ENCODE measurements at regions not wholly inside any gene's neighbourhood (a gene's known extent, or its start where the extent isn't known, plus 50 kb on each side); places are given as distances from the start of the nearest gene placed in this dataset.

- H2BK5ac ChIP-seq (ENCODE audit: low read depth, low read length), result no peak overlapping the region
- H3K79me1 ChIP-seq (ENCODE audit: low read depth, low read length), result no peaks in the 10 kb centered on the region
- no peak for DNase-seq (ENCODE audit: low read depth in 1 of 2, low spot score in 2 of 2)
- H3K56ac ChIP-seq (replicated peaks; ENCODE audit: insufficient read length, low read depth, low read length), result no peak overlapping the region
- H3K27me3 ChIP-seq (replicated peaks in 1 of 4; ENCODE audit: control insufficient read depth in 3 of 4, extremely low read depth in 1 of 4, insufficient read depth in 3 of 4, low read length in 3 of 4), result no peaks in the 10 kb centered on the region
- H3K9ac ChIP-seq (replicated peaks in 1 of 4; ENCODE audit: extremely low read depth in 1 of 4, low read depth in 3 of 4, low read length in 3 of 4), result no peak overlapping the region
- no peaks in the 10 kb centered on the region for H3K79me2 ChIP-seq (ENCODE audit: control insufficient read depth in 1 of 2, insufficient read depth in 2 of 2, low read length in 2 of 2)
- no peak overlapping the region for H4K8ac ChIP-seq (ENCODE audit: extremely low read depth, insufficient read depth, low read length)
- no peak overlapping the region for H2BK20ac ChIP-seq (ENCODE audit: low read length)
- 94% methylated on average over 1 of the region's 1 CpG; no CpG with 5 or more reads in 1 of the 2 experiments for WGBS, 2 experiments (ENCODE audit: extremely low coverage in 1 of 2, insufficient coverage in 1 of 2, insufficient read length in 1 of 2, insufficient replicate concordance in 2 of 2, low coverage in 1 of 2, low lambda C conversion rate in 2 of 2, missing lambda C conversion rate in 1 of 2)
- no peak overlapping the region for H2AFZ ChIP-seq (ENCODE audit: low read length)
- no peak overlapping the region for H3K4ac ChIP-seq (replicated peaks; ENCODE audit: insufficient read length, low read depth, low read length)
- no peaks in the 10 kb centered on the region for H3K23me2 ChIP-seq (ENCODE audit: low read depth, low read length)
- H3K4me3 ChIP-seq (ENCODE audit: extremely low read depth in 1 of 4, insufficient read depth in 2 of 4, low read depth in 3 of 4, low read length in 4 of 4), result no peak overlapping the region
- FAIRE-seq, result no peak
- H2BK120ac ChIP-seq (replicated peaks; ENCODE audit: low read depth, low read length), result no peak overlapping the region
- ChIA-PET POLR2A (ENCODE audit: partially characterized antibody) (no interaction called here), CTCF (ENCODE audit: partially characterized antibody) (interaction anchor here (0.8 kb wide), 1 partner anchor 14 kb away, joined by 3 read pairs; no protein-coding TSS in a partner anchor)
- no peak overlapping the region for H3K4me2 ChIP-seq (ENCODE audit: insufficient read depth in 1 of 2, low read depth in 2 of 2, low read length in 2 of 2)
- no peak overlapping the region for H4K91ac ChIP-seq (replicated peaks; ENCODE audit: insufficient read length, low read length)
- H2BK12ac ChIP-seq (ENCODE audit: low read depth, low read length), result no peak overlapping the region
- no peak overlapping the region for H3K18ac ChIP-seq (ENCODE audit: extremely low read depth, low read length)
- no peak overlapping the region for H3K23ac ChIP-seq (ENCODE audit: insufficient read length)
- H3K36me3 ChIP-seq (ENCODE audit: control insufficient read depth in 2 of 4, insufficient read depth in 4 of 4, low read length in 3 of 4), result no peaks in the 10 kb centered on the region
- no peak overlapping the region for H2AK5ac ChIP-seq (ENCODE audit: low read depth, low read length)
- no peak overlapping the region for H3K27ac ChIP-seq (ENCODE audit: low read depth, low read length)
- no peak overlapping the region for H4K5ac ChIP-seq (ENCODE audit: insufficient read length, low read depth, low read length)
- H3K9me3 ChIP-seq (ENCODE audit: insufficient read depth in 2 of 2, low read depth in 1 of 2, low read length in 1 of 2), result no peaks in the 10 kb centered on the region
- H4K20me1 ChIP-seq (replicated peaks in 1 of 2; ENCODE audit: control insufficient read depth in 1 of 2, insufficient read depth in 2 of 2, low read length in 2 of 2), result no peaks in the 10 kb centered on the region
- H2BK15ac ChIP-seq (ENCODE audit: low read length), result no peak overlapping the region
- no peaks in the 10 kb centered on the region for H3K4me1 ChIP-seq (replicated peaks in 1 of 4; ENCODE audit: control insufficient read depth in 3 of 4, insufficient read depth in 4 of 4, low read length in 3 of 4)
- no peak overlapping the region for H3K14ac ChIP-seq (ENCODE audit: insufficient read length)
- TF ChIP-seq ATF2 (IDR thresholded peaks at IDR 0.05; ENCODE audit: low read length) (no peak), BACH1 (IDR thresholded peaks at IDR 0.05; ENCODE audit: low read length) (no peak), CBX8 (IDR thresholded peaks at IDR 0.05; ENCODE audit: borderline replicate concordance, low read depth, low read length) (no peak), CHD1 (IDR thresholded peaks at IDR 0.05; ENCODE audit: low read depth, low read length) (no peak), SAP30 (IDR thresholded peaks at IDR 0.05; ENCODE audit: insufficient read depth, insufficient replicate concordance, low read length) (no peak), BRCA1 (IDR thresholded peaks at IDR 0.05; ENCODE audit: low read depth, low read length) (no peak), NRF1 (IDR thresholded peaks at IDR 0.05; ENCODE audit: low read depth, low read length) (no peak), SP4 (IDR thresholded peaks at IDR 0.05; ENCODE audit: low read length) (no peak), CTCF (IDR thresholded peaks at IDR 0.05; ENCODE audit: control extremely low read depth in 1 of 3, insufficient read depth in 1 of 3, low read depth in 1 of 3, low read length in 3 of 3) (no peak), GTF2F1 (IDR thresholded peaks at IDR 0.05; ENCODE audit: borderline replicate concordance, low read depth, low read length) (no peak), EZH2 (IDR thresholded peaks at IDR 0.05; ENCODE audit: low read depth, low read length, severe bottlenecking) (no peak)
These were observed 463.4 kb upstream of the USP15 start for GRCh38 chr12:61796846-61797245.
